ENCODE measurements at regions not wholly inside any gene's neighbourhood (a gene's known extent, or its start where the extent isn't known, plus 50 kb on each side); places are given as distances from the start of the nearest gene placed in this dataset.
"Not testable (repeated sequence)": the region's sequence is repeated elsewhere in the genome, so short reads cannot be mapped to it uniquely, and the experiment has no call there.

- DNase-seq, result no peak
These were observed 87.4 kb upstream of the RET start for GRCh38 chr10:42989481-42989921.

- DNase-seq, result no peak
These were observed 86.7 kb upstream of the RET start for GRCh38 chr10:42990016-42990720.

DNA sequence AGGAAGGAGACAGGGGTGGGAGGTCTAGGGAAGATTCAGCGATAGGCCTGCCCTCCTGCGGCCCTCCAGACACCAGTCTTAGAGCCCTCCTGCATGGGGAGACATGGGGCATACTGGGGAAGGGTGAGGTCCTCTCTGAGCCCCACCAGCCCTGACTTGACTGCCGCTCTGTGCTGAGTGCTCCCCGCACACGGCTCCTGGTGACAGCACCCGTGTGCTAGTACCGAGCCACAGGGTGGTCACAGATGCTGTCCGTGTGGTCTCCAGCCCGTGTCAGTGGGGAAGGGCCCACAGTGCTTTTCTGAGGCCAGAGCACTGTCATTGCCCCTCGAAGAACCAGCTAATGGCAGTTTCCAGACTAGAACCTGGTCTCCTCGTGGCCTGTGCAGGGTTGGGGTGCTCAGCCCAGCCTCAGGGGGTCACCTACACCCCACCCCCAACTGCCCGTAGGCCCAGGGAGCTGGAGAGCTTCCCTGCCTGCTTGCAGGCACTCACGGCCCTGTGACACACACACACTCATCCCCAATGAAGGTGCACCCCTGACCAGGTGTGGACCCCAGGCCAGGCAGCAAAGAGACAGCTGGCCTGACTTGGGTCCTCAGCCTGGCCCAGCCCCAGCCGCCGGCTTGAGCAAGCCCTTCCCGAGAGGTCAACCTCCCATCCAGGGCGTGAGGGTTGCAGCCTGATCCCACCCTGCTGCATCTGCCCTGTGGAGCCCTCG, 86.0 kb upstream of the RET start:
- DNase-seq, result no peak

GRCh38 chr10:42991442-42992098, 85.3 kb upstream of the RET start:
- no peak for DNase-seq

GRCh38 chr10:42992156-42992956, 84.5 kb upstream of the RET start:
- DNase-seq, result no peak

DNA sequence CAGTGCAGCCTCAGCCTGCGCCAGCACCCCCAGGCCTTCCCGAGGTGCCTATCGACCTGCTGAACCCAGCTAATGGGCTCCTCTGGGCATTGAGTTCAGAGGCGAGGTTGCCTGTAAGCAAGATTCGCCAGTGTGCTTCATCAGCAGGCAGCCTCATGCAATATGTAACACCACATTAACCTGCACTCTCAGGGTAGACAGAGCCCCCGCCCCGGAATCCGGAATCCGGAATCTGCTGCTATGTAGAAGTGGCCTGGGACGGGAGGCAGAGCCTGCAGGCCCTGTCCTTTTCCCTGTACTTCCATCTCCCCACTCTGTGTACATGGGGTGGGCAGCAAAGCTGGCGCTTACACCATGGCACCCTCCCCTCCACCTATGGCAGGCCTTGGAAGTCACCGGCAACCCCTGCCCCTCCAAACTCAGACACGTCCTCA, 83.9 kb upstream of the RET start:
- DNase-seq, result no peak

DNA sequence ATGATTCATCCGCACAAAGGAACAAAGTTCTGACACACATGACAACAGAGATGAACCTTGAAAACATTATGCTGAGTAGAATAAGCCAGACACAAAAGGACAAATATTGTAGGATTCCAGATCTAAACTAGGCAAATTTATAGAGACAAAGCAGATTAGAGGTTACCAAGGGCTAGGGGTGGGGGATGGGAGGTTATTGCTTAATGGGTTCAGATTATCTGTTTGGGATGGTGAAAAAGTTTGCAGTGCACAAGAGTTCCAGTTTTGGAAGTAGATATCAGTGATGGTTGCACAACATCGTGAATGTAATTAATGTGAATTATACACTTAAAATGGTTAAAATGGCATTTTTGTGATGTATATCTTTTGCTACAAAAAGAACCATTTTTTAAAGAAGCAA, 82.0 kb upstream of the RET start:
- not testable (repeated sequence) for DNase-seq

GRCh38 chr10:42995537-42995936, 81.3 kb upstream of the RET start:
- no peak for DNase-seq

GRCh38 chr10:42996588-42996987, 80.3 kb upstream of the RET start:
- DNase-seq, result no peak

- DNase-seq, result no peak
These were observed 79.6 kb upstream of the RET start for GRCh38 chr10:42997151-42997848.

GRCh38 chr10:42997849-42998165, 79.1 kb upstream of the RET start:
- no peak for DNase-seq

DNA sequence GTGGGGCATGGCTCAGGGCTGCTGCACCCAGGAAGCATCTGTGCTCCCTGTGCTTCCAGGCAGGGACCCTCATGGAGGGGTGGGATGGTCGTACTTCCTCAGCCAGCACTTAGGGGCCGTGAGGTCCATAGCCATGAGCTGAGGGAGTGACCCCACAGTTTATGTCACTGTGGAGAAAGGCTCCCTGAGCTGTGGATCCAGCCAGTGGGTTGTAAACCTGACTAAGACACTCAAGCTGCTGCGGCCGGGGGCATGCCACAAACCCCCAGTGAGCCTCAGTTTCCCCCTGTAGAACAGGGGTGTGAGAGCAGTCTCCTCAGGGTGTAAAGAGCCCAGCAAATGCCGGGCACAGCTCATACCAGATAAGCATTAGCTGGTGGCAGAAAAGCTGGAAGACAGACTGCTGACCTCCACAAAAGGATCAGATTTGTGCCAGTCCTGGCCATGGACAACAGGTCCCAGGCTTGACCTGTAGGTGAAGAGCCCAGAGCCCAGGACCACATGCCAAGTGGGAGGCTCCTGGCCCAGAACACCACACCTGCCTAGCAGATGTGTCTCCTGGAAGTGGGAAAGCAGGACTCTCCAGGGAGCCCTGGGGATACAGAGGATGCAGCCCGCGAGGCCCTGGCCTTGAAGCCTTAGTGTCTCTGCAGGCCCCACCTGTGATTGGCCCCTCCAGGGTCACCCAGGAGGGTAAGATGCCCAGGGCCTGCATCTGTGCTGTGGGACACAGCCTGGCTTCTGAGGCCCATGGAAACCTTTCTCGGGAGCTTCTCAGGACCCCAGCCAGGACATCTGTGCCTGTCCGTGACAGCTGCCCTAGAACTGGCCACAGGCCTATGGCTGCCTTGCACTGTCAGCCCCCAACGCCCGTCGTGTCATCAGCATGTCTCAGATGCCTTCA, 78.1 kb upstream of the RET start:
- DNase-seq, result no peak

- DNase-seq, result no peak
These were observed 77.4 kb upstream of the RET start for GRCh38 chr10:42999385-43000020.

DNA sequence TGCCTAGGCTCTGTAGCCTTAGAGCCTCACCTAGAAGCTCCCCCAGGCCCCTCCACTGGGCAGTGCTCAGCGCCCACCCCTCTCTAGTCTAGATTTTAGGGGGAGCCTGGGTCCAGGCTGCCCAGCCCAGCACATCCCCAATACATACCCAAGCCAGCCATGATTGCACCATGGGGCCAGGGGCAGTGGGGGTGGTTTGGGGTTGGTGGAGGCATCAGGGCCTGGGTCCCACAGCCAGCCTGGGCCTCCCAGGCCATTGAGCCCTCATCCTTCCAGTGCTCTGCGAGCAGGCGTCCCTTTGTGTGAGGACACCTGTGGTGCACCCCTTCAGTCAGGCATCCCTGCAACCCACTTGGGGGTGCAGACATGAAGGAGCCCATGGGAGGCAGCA, 76.9 kb upstream of the RET start:
- DNase-seq, result no peak

GRCh38 chr10:43000651-43001426, 76.0 kb upstream of the RET start:
- DNase-seq, result no peak

DNA sequence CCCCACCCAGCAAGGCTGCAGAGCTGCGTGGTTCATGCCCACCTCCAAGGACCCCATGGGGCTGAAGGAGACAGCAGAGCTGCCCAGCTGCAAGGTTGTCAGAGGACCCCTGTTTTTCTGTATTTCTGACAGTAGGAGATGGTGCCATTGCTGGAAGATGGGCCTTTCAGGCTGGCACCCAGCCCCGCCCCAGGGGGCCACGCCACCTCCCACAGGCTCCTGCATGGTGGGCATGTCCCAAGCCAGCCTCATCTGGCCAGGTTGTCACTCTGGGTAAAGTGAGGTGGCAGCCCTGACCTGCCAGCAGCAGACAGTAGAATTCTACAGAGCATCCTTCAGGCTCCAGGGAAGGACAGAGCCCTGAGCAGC, 75.5 kb upstream of the RET start:
- no peak for DNase-seq

DNA sequence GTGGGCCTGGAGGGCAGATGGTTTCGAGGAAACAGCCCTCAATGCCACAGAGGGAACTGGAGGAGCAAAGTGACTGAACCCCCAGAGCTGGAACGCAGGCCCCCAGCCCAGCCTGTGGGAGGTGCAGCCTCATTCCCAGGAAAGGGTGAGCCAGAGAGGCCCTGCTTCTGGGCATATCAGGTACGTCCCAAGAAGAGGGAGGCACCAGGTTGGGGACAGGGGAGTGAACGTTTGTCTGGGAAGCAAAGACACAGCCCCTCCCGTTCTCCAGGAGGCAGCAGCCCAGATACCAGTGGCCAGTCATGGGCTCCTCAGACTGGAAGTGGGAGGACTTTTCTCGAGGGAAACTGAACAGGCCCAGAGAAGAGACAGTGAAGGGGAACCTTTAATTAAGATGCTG, 74.3 kb upstream of the RET start:
- DNase-seq, result no peak

DNA sequence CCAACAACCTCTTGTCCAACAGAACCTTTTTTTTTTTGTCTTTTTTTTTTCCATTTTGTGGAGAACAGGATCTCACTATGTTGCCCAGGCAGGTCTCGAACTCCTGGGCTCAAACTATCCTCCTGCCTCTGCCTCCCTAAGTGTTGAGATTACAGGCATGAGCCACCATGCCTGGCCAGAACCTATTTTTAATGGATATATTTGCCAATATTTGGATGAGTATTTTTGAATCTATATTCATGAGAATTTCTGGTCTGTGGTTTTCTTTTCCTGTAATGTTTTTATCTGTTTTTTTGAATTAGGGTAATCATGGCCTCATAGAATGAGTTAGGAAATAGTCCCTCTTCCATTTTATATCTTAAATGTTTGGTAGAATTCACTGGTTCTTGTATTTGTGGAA, 70.4 kb upstream of the RET start:
- DNase-seq, result no peak

- DNase-seq, result no peak
These were observed 64.3 kb upstream of the RET start for GRCh38 chr10:43012578-43012977.

- no peak for DNase-seq
These were observed 63.8 kb upstream of the RET start for GRCh38 chr10:43013065-43013464.

Data from DMS53 (cell line).